Choroid plexus epithelial cell (primary cell): ENCODE measurements at regions not wholly inside any gene's neighbourhood (a gene's known extent, or its start where the extent isn't known, plus 50 kb on each side); places are given as distances from the start of the nearest gene placed in this dataset.

Experiments
- DNase-seq: peaks from one replicate; pipeline ENCODE4 v3.0.0-alpha.2; 2010; ENCODE audit warnings: low read depth
- H3K4me3 ChIP-seq: 2 replicates; pipeline ENCODE4 v1.5.1; 2011; ENCODE audit warnings: low read depth, mild to moderate bottlenecking, control low read depth, low read length, moderate library complexity
- CTCF ChIP-seq: conservative IDR thresholded peaks from 2 replicates; pipeline ENCODE4 v1.5.1; 2011; ENCODE audit warnings: low read depth, mild to moderate bottlenecking, control low read depth, inconsistent platforms, low read length, moderate library complexity

- no peak overlapping the region for H3K4me3 ChIP-seq
- TF ChIP-seq CTCF, result no peak
- no peak for DNase-seq
These were observed 308.6 kb downstream of the ARL4A start for GRCh38 chr7:12995912-12996469.

GRCh38 chr7:13007331-13007730, 319.9 kb downstream of the ARL4A start:
- DNase-seq, result no peak
- no peak for TF ChIP-seq CTCF

GRCh38 chr7:13009517-13009916, 322.1 kb downstream of the ARL4A start:
- TF ChIP-seq CTCF, result no peak
- H3K4me3 ChIP-seq, result no peak overlapping the region
- no peak for DNase-seq

More at GRCh38 chr7:13007331-13007730, 319.9 kb downstream of the ARL4A start:
- no peak overlapping the region for H3K4me3 ChIP-seq

GRCh38 chr7:13014011-13014410, 326.6 kb downstream of the ARL4A start:
- H3K4me3 ChIP-seq, result no peak overlapping the region
- no peak for DNase-seq
- no peak for TF ChIP-seq CTCF

- no peak for TF ChIP-seq CTCF
- no peak for DNase-seq
- H3K4me3 ChIP-seq, result no peak overlapping the region
These were observed 328.7 kb downstream of the ARL4A start for GRCh38 chr7:13016036-13016581.

- DNase-seq, result peak; percentile 64
- TF ChIP-seq CTCF, result no peak
- H3K4me3 ChIP-seq, result no peak overlapping the region
These were observed 329.3 kb downstream of the ARL4A start for GRCh38 chr7:13016592-13017332.

- peak; percentile 86 for DNase-seq
- no peak for TF ChIP-seq CTCF
- H3K4me3 ChIP-seq, result peak overlapping the region; percentile 19
These were observed 330.0 kb downstream of the ARL4A start for GRCh38 chr7:13017333-13017857.
